ENCODE measurements at regions not wholly inside any gene's neighbourhood (a gene's known extent, or its start where the extent isn't known, plus 50 kb on each side); places are given as distances from the start of the nearest gene placed in this dataset.

DNA sequence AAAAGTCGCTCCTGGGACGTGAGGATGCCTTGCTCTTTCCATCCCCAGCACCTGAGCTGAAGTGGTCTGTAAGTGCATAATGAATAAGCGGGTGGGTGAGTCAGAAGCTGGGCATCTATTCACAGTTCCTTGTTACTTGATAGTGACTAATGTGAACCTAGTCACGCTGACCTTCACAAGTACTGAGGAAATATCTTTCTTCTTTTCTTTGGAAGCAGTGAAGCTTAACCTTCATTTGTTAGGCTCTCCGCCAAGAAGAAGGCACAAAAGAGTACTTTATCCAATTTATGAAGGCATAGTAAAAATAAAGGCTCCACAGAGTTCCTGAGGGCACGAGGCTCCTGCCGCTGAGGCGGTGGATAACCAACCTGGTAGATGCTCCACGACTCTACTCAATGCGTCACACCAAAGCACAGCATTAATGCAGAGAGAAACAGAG, 475.7 kb upstream of the SLIT2 start:
- TF ChIP-seq, protein P1, sequence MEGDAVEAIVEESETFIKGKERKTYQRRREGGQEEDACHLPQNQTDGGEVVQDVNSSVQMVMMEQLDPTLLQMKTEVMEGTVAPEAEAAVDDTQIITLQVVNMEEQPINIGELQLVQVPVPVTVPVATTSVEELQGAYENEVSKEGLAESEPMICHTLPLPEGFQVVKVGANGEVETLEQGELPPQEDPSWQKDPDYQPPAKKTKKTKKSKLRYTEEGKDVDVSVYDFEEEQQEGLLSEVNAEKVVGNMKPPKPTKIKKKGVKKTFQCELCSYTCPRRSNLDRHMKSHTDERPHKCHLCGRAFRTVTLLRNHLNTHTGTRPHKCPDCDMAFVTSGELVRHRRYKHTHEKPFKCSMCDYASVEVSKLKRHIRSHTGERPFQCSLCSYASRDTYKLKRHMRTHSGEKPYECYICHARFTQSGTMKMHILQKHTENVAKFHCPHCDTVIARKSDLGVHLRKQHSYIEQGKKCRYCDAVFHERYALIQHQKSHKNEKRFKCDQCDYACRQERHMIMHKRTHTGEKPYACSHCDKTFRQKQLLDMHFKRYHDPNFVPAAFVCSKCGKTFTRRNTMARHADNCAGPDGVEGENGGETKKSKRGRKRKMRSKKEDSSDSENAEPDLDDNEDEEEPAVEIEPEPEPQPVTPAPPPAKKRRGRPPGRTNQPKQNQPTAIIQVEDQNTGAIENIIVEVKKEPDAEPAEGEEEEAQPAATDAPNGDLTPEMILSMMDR (IDR thresholded peaks at IDR 0.05; ENCODE audit: insufficient read depth, low read length, poor library complexity, severe bottlenecking), result no peak
- TF ChIP-seq EZH2phosphoT487 (conservative IDR thresholded peaks at IDR 0.05; ENCODE audit: low read length), result no peak

Data from SU-DHL-6 (cell line).